GM18502 (cell line): ENCODE measurements at regions not wholly inside any gene's neighbourhood (a gene's known extent, or its start where the extent isn't known, plus 50 kb on each side); places are given as distances from the start of the nearest gene placed in this dataset.
"Not testable (repeated sequence)": the region's sequence is repeated elsewhere in the genome, so short reads cannot be mapped to it uniquely, and the experiment has no call there.

ENCODE experiments used
- ATAC-seq: cut with Tn5 transposase; IDR thresholded peaks from one replicate; pipeline ENCODE4 v1.9.1; 2021; ENCODE audit warnings: mild to moderate bottlenecking; ENCODE audit not compliant: unreplicated experiment, poor library complexity

- ATAC-seq: no peak
Observed at GRCh38 chr7:122248472-122248871, 56.1 kb downstream of the FEZF1 start.

DNA sequence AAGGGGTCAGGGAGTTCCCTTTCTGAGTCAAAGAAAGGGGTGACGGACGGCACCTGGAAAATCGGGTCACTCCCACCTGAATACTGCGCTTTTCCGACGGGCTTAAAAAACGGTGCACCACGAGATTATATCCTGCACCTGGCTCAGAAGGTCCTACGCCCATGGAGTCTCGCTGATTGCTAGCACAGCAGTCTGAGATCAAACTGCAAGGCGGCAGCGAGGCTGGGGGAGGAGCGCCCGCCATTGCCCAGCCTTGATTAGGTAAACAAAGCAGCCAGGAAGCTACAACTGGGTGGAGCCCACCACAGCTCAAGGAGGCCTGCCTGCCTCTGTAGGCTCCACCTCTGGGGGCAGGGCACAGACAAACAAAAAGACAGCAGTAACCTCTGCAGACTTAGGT, 65.8 kb downstream of the FEZF1 start:
- not testable (repeated sequence) for ATAC-seq

DNA sequence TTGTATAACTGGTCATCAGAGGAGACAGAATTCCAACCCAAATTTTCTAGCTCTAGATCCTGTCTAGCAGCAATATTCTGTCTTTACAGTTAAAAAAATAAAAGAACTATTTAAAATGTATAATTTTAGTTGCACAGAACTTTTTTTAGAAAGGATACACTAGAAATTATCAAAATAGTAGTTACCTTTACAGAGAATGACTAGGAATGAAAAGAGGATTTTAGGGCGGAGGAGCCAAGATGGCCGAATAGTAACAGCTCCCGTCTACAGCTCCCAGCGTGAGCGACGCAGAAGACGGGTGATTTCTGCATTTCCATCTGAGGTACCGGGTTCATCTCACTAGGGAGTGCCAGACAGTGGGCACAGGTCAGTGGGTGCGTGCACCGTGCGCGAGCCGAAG, 66.3 kb downstream of the FEZF1 start:
- ATAC-seq: not testable (repeated sequence)

DNA sequence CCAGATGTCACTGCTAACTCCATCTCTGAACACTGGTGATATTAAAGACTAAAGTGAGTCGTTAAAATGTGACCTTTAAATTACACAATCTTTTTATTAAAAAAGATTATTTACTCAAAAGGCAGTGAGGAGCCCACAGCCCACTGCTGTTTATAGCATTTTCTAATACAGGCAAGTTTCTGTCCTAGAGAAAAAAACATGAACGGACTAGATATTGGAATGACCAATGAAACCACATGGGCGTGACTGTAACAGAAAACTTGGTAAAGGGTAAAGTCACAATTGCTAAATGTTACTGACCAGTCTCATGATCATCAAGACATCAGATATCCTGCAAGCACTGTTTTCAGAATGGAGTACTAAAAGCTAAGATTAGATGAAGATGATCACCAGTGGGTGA, 78.7 kb downstream of the FEZF1 start:
- no peak for ATAC-seq

GRCh38 chr7:122219253-122219865, 75.3 kb upstream of the AASS start:
- peak; percentile 56 for ATAC-seq

DNA sequence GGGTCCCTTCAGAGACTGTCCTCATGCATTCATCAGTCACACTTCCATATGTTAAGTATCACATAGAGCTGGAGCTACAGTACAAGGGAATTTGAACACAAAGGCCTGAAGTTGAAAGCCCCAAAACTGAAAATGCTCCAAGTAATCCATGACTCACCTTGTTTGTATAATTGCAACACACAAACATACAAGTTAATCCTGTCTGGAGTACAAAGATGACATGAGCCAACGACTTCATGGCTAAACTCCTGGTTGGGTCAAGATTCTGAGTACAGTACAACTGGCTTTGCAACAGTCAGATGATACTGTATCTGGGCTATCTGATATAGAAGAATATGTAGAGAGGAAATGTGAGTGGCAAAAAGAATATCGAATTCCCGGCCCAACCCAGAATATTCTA, 73.1 kb upstream of the AASS start:
- no peak for ATAC-seq

GRCh38 chr7:122212754-122213153, 68.7 kb upstream of the AASS start:
- no peak for ATAC-seq

- no peak for ATAC-seq
Observed at GRCh38 chr7:122211362-122211761, 67.3 kb upstream of the AASS start.

- ATAC-seq: no peak
Observed at GRCh38 chr7:122206985-122207384, 62.9 kb upstream of the AASS start.

DNA sequence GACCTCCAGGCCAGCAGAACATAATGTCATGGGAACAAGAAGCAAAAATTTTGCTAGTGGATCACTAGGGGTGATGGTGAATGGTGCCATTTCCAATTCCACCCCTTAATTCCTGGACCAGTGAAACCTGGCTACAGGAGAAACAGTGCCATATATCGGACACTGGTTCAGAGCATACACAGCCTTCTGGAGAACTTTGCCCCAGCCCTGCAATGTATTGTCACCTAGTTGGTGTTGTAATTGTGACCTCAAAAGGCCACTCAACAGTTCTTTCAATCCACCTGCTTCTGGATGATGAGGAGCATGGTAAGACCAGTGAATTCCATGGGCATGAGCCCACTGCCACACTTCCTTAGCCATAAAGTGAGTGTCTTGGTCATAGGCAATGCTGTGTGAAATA, 59.8 kb upstream of the AASS start:
- no peak for ATAC-seq

DNA sequence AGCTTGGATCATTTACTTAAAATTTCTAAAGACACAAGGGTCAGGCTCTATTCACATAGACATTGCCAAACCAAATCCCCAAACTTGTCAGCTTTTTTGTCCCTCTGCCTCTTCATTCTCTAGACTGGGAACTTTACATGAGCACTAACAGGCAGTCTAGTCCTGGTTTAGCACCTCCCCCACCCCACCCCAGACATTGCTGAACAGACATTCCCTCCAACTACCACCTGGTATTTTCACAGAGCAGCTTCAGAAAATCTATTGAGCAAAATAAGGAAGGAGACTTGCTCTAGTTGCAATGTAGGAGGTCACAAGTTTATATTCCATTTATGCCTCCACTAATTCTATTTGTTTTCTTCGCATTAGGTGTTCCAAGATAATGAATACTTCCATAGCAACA, 56.8 kb upstream of the AASS start:
- no peak for ATAC-seq

DNA sequence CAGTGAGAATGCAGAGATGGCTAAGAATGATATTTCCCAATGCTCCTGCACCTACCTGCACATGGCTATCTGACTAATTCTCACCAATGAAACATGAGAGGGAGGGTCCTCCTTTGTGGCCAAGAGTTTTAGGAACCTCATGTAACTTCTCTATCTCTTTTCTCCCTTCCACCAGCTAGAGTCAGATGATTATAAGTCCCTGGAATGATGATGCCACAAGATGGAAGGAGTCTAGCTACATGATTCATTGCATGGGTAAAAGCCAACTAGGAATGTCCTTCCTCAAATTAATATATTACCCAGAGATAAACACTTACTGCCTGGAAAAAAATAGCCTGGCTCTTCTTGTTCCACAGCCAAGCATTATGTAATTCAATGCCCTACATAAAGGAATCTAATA, 55.1 kb upstream of the AASS start:
- ATAC-seq: no peak

DNA sequence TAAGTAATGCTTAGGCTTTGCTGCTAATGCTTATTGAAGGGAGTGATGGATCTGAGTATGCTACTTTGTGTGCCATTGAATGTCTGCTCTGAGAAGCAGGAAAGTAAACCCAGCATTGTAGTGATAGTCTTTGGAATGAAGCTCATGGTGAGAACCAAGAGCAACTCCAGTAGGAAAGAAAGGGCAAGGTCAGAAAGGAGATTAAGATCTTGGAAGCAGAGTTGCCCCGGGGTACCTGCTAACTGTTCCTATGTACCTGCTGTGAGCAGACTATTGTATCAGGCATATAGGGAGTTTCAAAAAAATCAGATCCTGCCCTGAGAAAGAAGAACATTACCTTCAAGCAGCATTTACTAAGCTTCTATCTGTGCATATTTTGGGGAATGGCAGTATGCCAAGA, 54.5 kb upstream of the AASS start:
- ATAC-seq: no peak
